Smooth muscle cell (in vitro differentiated cells): ENCODE measurements at regions not wholly inside any gene's neighbourhood (a gene's known extent, or its start where the extent isn't known, plus 50 kb on each side); places are given as distances from the start of the nearest gene placed in this dataset.

Experiments
- DNase-seq: peaks from one replicate; lab custom pipeline; 2025; ENCODE audit not compliant: unreplicated experiment; lab: John Stamatoyannopoulos, UW
- H2AFZ ChIP-seq: fragments of 200-600 bp; sonication (generic); 2 replicates; pipeline ENCODE4 v1.6.0; 2016; ENCODE audit warnings: antibody characterized with exemption, low read depth, mild to moderate bottlenecking
- H3F3A ChIP-seq: fragments of 200-600 bp; sonication (generic); 2 replicates; pipeline ENCODE4 v1.6.0; 2017; ENCODE audit warnings: antibody characterized with exemption, low read depth
- H3K27ac ChIP-seq: fragments of 200-600 bp; sonication (generic); 2 replicates; pipeline ENCODE4 v1.5.1; 2016; ENCODE audit warnings: low read depth, mild to moderate bottlenecking
- H3K27me3 ChIP-seq: fragments of 200-600 bp; sonication (generic); 2 replicates; pipeline ENCODE4 v1.6.1; 2016; ENCODE audit warnings: low read depth, mild to moderate bottlenecking
- H3K36me3 ChIP-seq: fragments of 200-600 bp; sonication (generic); 2 replicates; pipeline ENCODE4 v1.5.1; 2016; ENCODE audit warnings: low read depth
- H3K4me1 ChIP-seq: fragments of 200-600 bp; sonication (generic); 2 replicates; pipeline ENCODE4 v1.5.1; 2016; ENCODE audit warnings: low read depth
- H3K4me2 ChIP-seq: fragments of 200-600 bp; sonication (generic); 2 replicates; pipeline ENCODE4 v1.6.0; 2016; ENCODE audit warnings: mild to moderate bottlenecking
- H3K4me3 ChIP-seq: fragments of 200-600 bp; sonication (generic); 2 replicates; pipeline ENCODE4 v1.5.1; 2016; ENCODE audit warnings: mild to moderate bottlenecking
- H3K79me2 ChIP-seq: fragments of 200-600 bp; sonication (generic); 2 replicates; pipeline ENCODE4 v1.6.0; 2016; ENCODE audit warnings: low read depth, mild to moderate bottlenecking
- H3K9ac ChIP-seq: fragments of 200-600 bp; sonication (generic); 2 replicates; pipeline ENCODE4 v1.6.0; 2016; ENCODE audit warnings: low read depth
- H3K9me3 ChIP-seq: fragments of 200-600 bp; sonication (generic); replicated peaks from 2 replicates; pipeline ENCODE4 v1.5.1; 2016; ENCODE audit warnings: low read depth
- H4K20me1 ChIP-seq: fragments of 200-600 bp; sonication (generic); 2 replicates; pipeline ENCODE4 v1.6.0; 2016; ENCODE audit warnings: low read depth
- WGBS: methylation state at CpG from one replicate; pipeline ENCODE4 v1.1.7; 2016; ENCODE audit warnings: low lambda C conversion rate; 5-methylcytosine and 5-hydroxymethylcytosine counted together
- TF ChIP-seq, protein P1 (sequence below): fragments of 200-600 bp; sonication (generic); IDR thresholded peaks from 2 replicates; pipeline ENCODE4 v1.5.1; 2017; ENCODE audit warnings: borderline replicate concordance, mild to moderate bottlenecking, antibody characterized with exemption; ENCODE audit not compliant: insufficient read depth, poor library complexity, severe bottlenecking

DNA sequence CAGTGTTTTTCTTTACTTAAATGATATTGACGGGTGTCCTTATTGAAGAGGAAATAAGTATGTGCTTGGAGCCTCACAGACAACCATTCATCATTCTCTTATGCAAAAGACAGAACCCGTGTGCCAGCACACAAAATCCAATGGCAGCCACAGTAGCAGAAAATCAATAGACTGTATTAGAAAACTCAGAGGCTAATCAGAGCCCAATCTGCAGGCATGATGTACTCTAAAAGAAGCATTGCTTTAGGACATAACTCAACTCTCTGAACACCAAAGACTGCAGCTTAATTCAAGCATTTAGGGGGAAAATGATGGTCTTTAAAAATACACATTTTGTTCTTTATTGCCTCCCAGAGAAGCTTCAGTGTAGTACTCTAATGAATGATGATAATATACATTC, 476.9 kb downstream of the PDHA2 start:
- WGBS = 77% methylated on average over 2 of the region's 2 CpGs
- no peaks in the 10 kb centered on the region for H3F3A ChIP-seq
- H3K9me3 ChIP-seq = no peaks in the 10 kb centered on the region
- no peak overlapping the region for H3K27ac ChIP-seq
- TF ChIP-seq, protein P1, sequence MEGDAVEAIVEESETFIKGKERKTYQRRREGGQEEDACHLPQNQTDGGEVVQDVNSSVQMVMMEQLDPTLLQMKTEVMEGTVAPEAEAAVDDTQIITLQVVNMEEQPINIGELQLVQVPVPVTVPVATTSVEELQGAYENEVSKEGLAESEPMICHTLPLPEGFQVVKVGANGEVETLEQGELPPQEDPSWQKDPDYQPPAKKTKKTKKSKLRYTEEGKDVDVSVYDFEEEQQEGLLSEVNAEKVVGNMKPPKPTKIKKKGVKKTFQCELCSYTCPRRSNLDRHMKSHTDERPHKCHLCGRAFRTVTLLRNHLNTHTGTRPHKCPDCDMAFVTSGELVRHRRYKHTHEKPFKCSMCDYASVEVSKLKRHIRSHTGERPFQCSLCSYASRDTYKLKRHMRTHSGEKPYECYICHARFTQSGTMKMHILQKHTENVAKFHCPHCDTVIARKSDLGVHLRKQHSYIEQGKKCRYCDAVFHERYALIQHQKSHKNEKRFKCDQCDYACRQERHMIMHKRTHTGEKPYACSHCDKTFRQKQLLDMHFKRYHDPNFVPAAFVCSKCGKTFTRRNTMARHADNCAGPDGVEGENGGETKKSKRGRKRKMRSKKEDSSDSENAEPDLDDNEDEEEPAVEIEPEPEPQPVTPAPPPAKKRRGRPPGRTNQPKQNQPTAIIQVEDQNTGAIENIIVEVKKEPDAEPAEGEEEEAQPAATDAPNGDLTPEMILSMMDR = no peak
- H3K4me2 ChIP-seq = no peak overlapping the region
- no peaks in the 10 kb centered on the region for H4K20me1 ChIP-seq
- no peak for DNase-seq
- H3K27me3 ChIP-seq = no peaks in the 10 kb centered on the region
- no peaks in the 10 kb centered on the region for H3K4me1 ChIP-seq
- H2AFZ ChIP-seq = no peak overlapping the region
- no peak overlapping the region for H3K9ac ChIP-seq
- H3K79me2 ChIP-seq = no peaks in the 10 kb centered on the region
- H3K36me3 ChIP-seq = no peaks in the 10 kb centered on the region
- H3K4me3 ChIP-seq = no peak overlapping the region

DNA sequence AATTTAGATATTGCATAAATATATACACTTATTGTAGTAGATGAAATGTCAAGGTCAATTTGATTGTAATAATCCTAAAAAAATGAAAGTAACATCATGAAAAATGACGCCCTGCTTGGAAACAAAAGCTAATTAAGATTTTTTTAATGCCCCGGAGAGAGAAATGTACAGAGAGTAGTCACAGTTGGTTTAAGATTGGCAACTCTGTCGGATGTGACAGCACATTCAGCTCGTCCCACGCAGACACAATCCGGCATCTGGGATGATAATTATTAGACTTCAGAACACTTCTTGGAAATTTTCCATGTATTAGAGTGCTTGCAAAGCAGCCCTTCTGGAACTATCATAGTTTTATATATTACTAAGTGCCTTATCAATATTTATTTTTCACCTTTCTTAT, 478.0 kb downstream of the PDHA2 start:
- Histone ChIP-seq H3K9ac (no peak overlapping the region), H3K36me3 (no peaks in the 10 kb centered on the region), H2AFZ (no peak overlapping the region), H3F3A (no peaks in the 10 kb centered on the region), H3K79me2 (no peaks in the 10 kb centered on the region), H3K27ac (no peak overlapping the region), H3K9me3 (no peaks in the 10 kb centered on the region), H3K27me3 (no peaks in the 10 kb centered on the region), H4K20me1 (no peaks in the 10 kb centered on the region), H3K4me3 (no peak overlapping the region), H3K4me1 (no peaks in the 10 kb centered on the region), H3K4me2 (no peak overlapping the region)
- TF ChIP-seq, protein P1 = no peak
- no peak for DNase-seq
- WGBS = 95% methylated on average over 6 of the region's 6 CpGs

- no peaks in the 10 kb centered on the region for H4K20me1 ChIP-seq
- no peaks in the 10 kb centered on the region for H3K27me3 ChIP-seq
- H3K4me2 ChIP-seq = no peak overlapping the region
- TF ChIP-seq, protein P1 = no peak
- DNase-seq = no peak
- no peak overlapping the region for H3K4me3 ChIP-seq
- no peaks in the 10 kb centered on the region for H3K9me3 ChIP-seq
- H3K27ac ChIP-seq = no peak overlapping the region
- 83% methylated on average over 1 of the region's 1 CpG for WGBS
- H3F3A ChIP-seq = no peaks in the 10 kb centered on the region
- H3K79me2 ChIP-seq = no peaks in the 10 kb centered on the region
- H3K36me3 ChIP-seq = no peaks in the 10 kb centered on the region
- no peak overlapping the region for H3K9ac ChIP-seq
- no peak overlapping the region for H2AFZ ChIP-seq
- H3K4me1 ChIP-seq = no peaks in the 10 kb centered on the region
Measured at GRCh38 chr4:96326846-96327245, 487.0 kb downstream of the PDHA2 start.

- H3F3A ChIP-seq = no peaks in the 10 kb centered on the region
- no peaks in the 10 kb centered on the region for H3K9me3 ChIP-seq
- 51% methylated on average over 1 of the region's 1 CpG for WGBS
- H3K79me2 ChIP-seq = no peaks in the 10 kb centered on the region
- H2AFZ ChIP-seq = no peak overlapping the region
- no peak for DNase-seq
- H3K36me3 ChIP-seq = no peaks in the 10 kb centered on the region
- H3K4me3 ChIP-seq = no peak overlapping the region
- no peak overlapping the region for H3K9ac ChIP-seq
- TF ChIP-seq, protein P1 = no peak
- H3K4me2 ChIP-seq = no peak overlapping the region
- no peak overlapping the region for H3K27ac ChIP-seq
- H3K4me1 ChIP-seq = no peaks in the 10 kb centered on the region
- H3K27me3 ChIP-seq = no peaks in the 10 kb centered on the region
- no peaks in the 10 kb centered on the region for H4K20me1 ChIP-seq
Measured at GRCh38 chr4:96342196-96342595, 502.3 kb downstream of the PDHA2 start.
